ENCODE measurements at regions not wholly inside any gene's neighbourhood (a gene's known extent, or its start where the extent isn't known, plus 50 kb on each side); places are given as distances from the start of the nearest gene placed in this dataset.
"Not testable (repeated sequence)": the region's sequence is repeated elsewhere in the genome, so short reads cannot be mapped to it uniquely, and the experiment has no call there.

GRCh38 chr7:110421490-110422241 lies 669.3 kb upstream of the LRRN3 start:
- no peaks in the 10 kb centered on the region for H3K9me3 ChIP-seq
- DNase-seq (ENCODE audit: extremely low spot score), result no peak
- 67% methylated on average over 5 of the region's 5 CpGs for WGBS
- H3K27me3 ChIP-seq, result no peaks in the 10 kb centered on the region
- H3K36me3 ChIP-seq, result no peaks in the 10 kb centered on the region
- no peak for TF ChIP-seq EP300 (IDR thresholded peaks at IDR 0.05)
- no peak for TF ChIP-seq POLR2AphosphoS5 (IDR thresholded peaks at IDR 0.05)
- TF ChIP-seq CTCF (IDR thresholded peaks at IDR 0.05), result no peak
- no peak for TF ChIP-seq POLR2A (IDR thresholded peaks at IDR 0.05; ENCODE audit: low read depth)
- H3K27ac ChIP-seq (replicated peaks in 1 of 4), result no peak overlapping the region
- H3K4me1 ChIP-seq, result no peaks in the 10 kb centered on the region
- no peak overlapping the region for H3K4me3 ChIP-seq
- intact Hi-C loops (cut with DNase I), result no loop called here

DNA sequence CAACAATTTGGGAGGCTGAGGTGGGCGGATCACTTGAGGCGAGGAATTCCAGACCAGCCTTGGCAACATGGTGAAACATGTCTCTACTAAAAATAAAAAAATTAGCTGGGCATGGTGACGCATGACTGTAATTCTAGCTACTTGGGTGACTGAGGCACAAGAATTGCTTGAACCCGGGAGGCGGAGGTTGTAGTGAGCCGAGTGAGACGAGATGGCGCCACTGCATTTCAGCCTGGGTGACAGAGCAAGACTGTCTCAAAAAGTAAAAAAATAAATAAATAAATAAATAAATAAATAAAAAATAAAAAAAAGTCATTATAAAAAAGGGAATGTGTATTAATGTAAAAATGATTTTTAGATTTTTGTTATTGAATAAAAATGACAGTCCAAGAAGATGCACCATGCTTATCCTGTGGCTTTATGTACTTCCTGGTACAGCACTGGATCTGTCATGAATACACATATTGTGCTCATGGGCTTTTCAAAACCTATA lies 658.8 kb upstream of the LRRN3 start:
- H3K4me1 ChIP-seq, result no peaks in the 10 kb centered on the region
- no peak for TF ChIP-seq POLR2AphosphoS5 (IDR thresholded peaks at IDR 0.05)
- no peak for TF ChIP-seq CTCF (IDR thresholded peaks at IDR 0.05)
- H3K27me3 ChIP-seq, result no peaks in the 10 kb centered on the region
- no peak for DNase-seq (ENCODE audit: extremely low spot score)
- no peak overlapping the region for H3K27ac ChIP-seq (replicated peaks in 1 of 4)
- no peaks in the 10 kb centered on the region for H3K36me3 ChIP-seq
- WGBS, result 96% methylated on average over 8 of the region's 8 CpGs
- no peaks in the 10 kb centered on the region for H3K9me3 ChIP-seq
- intact Hi-C loops (cut with DNase I), result no loop called here
- H3K4me3 ChIP-seq, result no peak overlapping the region

GRCh38 chr7:110438926-110439325 lies 652.0 kb upstream of the LRRN3 start:
- H3K36me3 ChIP-seq; H3K27ac ChIP-seq (replicated peaks in 1 of 4); H3K27me3 ChIP-seq; DNase-seq (ENCODE audit: extremely low spot score); H3K9me3 ChIP-seq; intact Hi-C loops (cut with DNase I); H3K4me1 ChIP-seq; H3K4me3 ChIP-seq: not testable (repeated sequence)
- WGBS, result 94% methylated on average over 2 of the region's 2 CpGs

GRCh38 chr7:110442381-110442837 lies 648.5 kb upstream of the LRRN3 start:
- 43% methylated on average over 4 of the region's 4 CpGs for WGBS
- Histone ChIP-seq H3K4me3 (no peak overlapping the region), H3K9me3 (no peaks in the 10 kb centered on the region), H3K36me3 (no peaks in the 10 kb centered on the region), H3K4me1 (no peaks in the 10 kb centered on the region), H3K27ac (replicated peaks in 1 of 4) (no peak overlapping the region), H3K27me3 (no peaks in the 10 kb centered on the region)
- no peak for DNase-seq (ENCODE audit: extremely low spot score)
- TF ChIP-seq POLR2A (IDR thresholded peaks at IDR 0.05; ENCODE audit: low read depth) (no peak), EP300 (IDR thresholded peaks at IDR 0.05) (no peak), CTCF (IDR thresholded peaks at IDR 0.05) (no peak), POLR2AphosphoS5 (IDR thresholded peaks at IDR 0.05) (no peak)
- intact Hi-C loops (cut with DNase I), result no loop called here

GRCh38 chr7:110446658-110447057 lies 644.3 kb upstream of the LRRN3 start:
- TF ChIP-seq POLR2A (IDR thresholded peaks at IDR 0.05; ENCODE audit: low read depth), result no peak
- no peak for TF ChIP-seq CTCF (IDR thresholded peaks at IDR 0.05)
- no peak for TF ChIP-seq POLR2AphosphoS5 (IDR thresholded peaks at IDR 0.05)
- TF ChIP-seq EP300 (IDR thresholded peaks at IDR 0.05), result no peak
- H3K9me3 ChIP-seq, result no peaks in the 10 kb centered on the region
- no peak overlapping the region for H3K4me3 ChIP-seq
- intact Hi-C loops (cut with DNase I), result no loop called here
- no peak overlapping the region for H3K27ac ChIP-seq (replicated peaks in 1 of 4)
- H3K4me1 ChIP-seq, result no peaks in the 10 kb centered on the region
- no peaks in the 10 kb centered on the region for H3K36me3 ChIP-seq
- 96% methylated on average over 6 of the region's 6 CpGs for WGBS
- no peak for DNase-seq (ENCODE audit: extremely low spot score)
- no peaks in the 10 kb centered on the region for H3K27me3 ChIP-seq

All from esophagus muscularis mucosa (tissue), 4 donors.